HL-60 (cell line): ENCODE measurements at regions not wholly inside any gene's neighbourhood (a gene's known extent, or its start where the extent isn't known, plus 50 kb on each side); places are given as distances from the start of the nearest gene placed in this dataset.

ENCODE experiments used
- DNase-seq, 2 experiments: peaks; one replicate each; pipeline ENCODE4 v3.0.0-alpha.2; 2010 to 2020; ENCODE audit warnings: low read depth in 1 of 2, low spot score in 1 of 2
- H3K27ac ChIP-seq: fragments of 250-450 bp; sonication (Bioruptor Pico); replicated peaks from 2 replicates; pipeline ENCODE4 v1.5.1; 2020; ENCODE audit warnings: mild to moderate bottlenecking, moderate library complexity
- H3K27me3 ChIP-seq: fragments of 250-450 bp; sonication (Bioruptor Pico); 2 replicates; pipeline ENCODE4 v1.5.1; 2021; ENCODE audit warnings: mild to moderate bottlenecking, moderate library complexity; ENCODE audit not compliant: insufficient read depth, poor library complexity, severe bottlenecking
- H3K4me3 ChIP-seq: replicated peaks from 2 replicates; pipeline ENCODE4 v1.5.1; 2011; ENCODE audit warnings: mild to moderate bottlenecking, control low read depth, low read length; ENCODE audit not compliant: insufficient read depth
- GABPA ChIP-seq: IDR thresholded peaks from 2 replicates; pipeline ENCODE4 v1.6.1; 2012; ENCODE audit warnings: low read depth
- POLR2AphosphoS5 ChIP-seq: IDR thresholded peaks from 2 replicates; pipeline ENCODE4 v1.6.1; 2012; ENCODE audit warnings: low read depth
- SPI1 ChIP-seq: IDR thresholded peaks from 2 replicates; pipeline ENCODE4 v1.6.1; 2012; ENCODE audit warnings: low read depth, mild to moderate bottlenecking, borderline replicate concordance
- TF ChIP-seq, protein P1 (sequence below): IDR thresholded peaks from 2 replicates; pipeline ENCODE4 v1.6.1; 2012; ENCODE audit warnings: low read depth; ENCODE audit not compliant: insufficient replicate concordance
- TF ChIP-seq, protein P2 (sequence below): IDR thresholded peaks from one replicate; pipeline ENCODE4 v1.5.1; 2011; ENCODE audit warnings: low read length, control low read depth, inconsistent platforms; ENCODE audit not compliant: insufficient read depth

DNA sequence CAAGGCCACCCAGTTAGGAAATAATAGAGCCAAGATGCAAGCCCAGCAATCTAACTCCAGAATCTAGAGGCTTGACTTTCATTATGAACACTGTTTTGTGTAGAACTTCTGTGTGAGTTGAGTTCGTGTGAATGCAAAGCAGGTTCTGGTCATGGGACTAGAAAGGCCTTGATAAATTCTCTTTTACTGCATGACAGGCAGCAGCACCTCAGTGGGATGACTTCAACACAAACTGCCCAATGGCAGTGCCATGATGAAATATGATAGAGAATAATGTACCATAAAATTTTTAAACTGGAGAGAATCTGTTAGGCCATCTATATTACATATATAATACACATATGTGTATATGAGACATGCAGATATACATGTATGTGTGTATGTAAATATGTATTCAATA is 214.5 kb downstream of the KLF5 start:
- no peak for DNase-seq
- Histone ChIP-seq H3K27me3 (no peaks in the 10 kb centered on the region), H3K4me3 (no peak overlapping the region), H3K27ac (no peak overlapping the region)
- TF ChIP-seq, protein P1, sequence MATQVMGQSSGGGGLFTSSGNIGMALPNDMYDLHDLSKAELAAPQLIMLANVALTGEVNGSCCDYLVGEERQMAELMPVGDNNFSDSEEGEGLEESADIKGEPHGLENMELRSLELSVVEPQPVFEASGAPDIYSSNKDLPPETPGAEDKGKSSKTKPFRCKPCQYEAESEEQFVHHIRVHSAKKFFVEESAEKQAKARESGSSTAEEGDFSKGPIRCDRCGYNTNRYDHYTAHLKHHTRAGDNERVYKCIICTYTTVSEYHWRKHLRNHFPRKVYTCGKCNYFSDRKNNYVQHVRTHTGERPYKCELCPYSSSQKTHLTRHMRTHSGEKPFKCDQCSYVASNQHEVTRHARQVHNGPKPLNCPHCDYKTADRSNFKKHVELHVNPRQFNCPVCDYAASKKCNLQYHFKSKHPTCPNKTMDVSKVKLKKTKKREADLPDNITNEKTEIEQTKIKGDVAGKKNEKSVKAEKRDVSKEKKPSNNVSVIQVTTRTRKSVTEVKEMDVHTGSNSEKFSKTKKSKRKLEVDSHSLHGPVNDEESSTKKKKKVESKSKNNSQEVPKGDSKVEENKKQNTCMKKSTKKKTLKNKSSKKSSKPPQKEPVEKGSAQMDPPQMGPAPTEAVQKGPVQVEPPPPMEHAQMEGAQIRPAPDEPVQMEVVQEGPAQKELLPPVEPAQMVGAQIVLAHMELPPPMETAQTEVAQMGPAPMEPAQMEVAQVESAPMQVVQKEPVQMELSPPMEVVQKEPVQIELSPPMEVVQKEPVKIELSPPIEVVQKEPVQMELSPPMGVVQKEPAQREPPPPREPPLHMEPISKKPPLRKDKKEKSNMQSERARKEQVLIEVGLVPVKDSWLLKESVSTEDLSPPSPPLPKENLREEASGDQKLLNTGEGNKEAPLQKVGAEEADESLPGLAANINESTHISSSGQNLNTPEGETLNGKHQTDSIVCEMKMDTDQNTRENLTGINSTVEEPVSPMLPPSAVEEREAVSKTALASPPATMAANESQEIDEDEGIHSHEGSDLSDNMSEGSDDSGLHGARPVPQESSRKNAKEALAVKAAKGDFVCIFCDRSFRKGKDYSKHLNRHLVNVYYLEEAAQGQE: no peak
- TF ChIP-seq SPI1 (no peak), POLR2AphosphoS5 (no peak), GABPA (no peak)
- TF ChIP-seq, protein P2, sequence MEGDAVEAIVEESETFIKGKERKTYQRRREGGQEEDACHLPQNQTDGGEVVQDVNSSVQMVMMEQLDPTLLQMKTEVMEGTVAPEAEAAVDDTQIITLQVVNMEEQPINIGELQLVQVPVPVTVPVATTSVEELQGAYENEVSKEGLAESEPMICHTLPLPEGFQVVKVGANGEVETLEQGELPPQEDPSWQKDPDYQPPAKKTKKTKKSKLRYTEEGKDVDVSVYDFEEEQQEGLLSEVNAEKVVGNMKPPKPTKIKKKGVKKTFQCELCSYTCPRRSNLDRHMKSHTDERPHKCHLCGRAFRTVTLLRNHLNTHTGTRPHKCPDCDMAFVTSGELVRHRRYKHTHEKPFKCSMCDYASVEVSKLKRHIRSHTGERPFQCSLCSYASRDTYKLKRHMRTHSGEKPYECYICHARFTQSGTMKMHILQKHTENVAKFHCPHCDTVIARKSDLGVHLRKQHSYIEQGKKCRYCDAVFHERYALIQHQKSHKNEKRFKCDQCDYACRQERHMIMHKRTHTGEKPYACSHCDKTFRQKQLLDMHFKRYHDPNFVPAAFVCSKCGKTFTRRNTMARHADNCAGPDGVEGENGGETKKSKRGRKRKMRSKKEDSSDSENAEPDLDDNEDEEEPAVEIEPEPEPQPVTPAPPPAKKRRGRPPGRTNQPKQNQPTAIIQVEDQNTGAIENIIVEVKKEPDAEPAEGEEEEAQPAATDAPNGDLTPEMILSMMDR: no peak

DNA sequence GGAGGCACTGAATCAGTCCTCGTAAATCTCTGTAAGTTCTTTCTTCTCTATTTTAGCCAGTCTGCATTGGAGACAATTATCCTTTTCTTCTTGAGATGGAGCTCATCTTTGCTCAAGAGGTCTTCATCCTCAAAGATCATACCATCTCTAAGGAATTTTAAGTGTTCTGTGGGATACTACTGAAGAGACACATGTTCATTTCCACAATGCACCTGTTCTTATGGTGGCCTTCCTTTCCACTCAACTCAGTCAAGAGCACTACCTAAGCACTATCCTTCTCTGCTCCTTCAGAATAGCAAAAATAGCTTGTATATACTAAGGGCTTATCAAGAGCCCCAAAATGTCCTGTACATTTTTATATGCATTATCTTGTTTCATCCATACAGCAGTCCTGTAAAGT is 214.0 kb downstream of the KLF5 start:
- Histone ChIP-seq H3K27me3 (no peaks in the 10 kb centered on the region), H3K4me3 (no peak overlapping the region), H3K27ac (no peak overlapping the region)
- no peak for TF ChIP-seq POLR2AphosphoS5
- no peak for TF ChIP-seq GABPA
- no peak for TF ChIP-seq SPI1
- TF ChIP-seq, protein P2: no peak
- TF ChIP-seq, protein P1: no peak
- DNase-seq: no peak

DNA sequence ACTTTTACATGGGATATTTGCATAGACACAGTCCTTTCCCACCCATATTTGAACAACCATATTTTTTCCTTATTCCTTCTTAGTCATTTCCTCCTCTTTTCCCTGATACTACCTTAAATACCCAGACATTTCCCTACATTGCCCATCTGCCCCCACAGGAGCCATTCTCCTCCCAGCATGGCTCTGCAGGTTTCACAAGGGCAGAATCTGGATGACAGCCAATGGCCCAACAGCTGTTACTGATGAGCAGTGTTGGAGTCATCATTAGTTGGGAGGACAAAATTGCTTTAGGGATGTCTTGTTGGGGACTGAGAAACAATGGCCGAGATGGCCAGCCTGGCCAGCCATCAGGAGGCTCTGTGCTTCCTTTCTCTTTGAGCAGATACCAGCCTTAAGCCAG is 209.5 kb downstream of the KLF5 start:
- Histone ChIP-seq H3K27me3 (no peaks in the 10 kb centered on the region), H3K27ac (no peak overlapping the region), H3K4me3 (no peak overlapping the region)
- TF ChIP-seq GABPA: no peak
- TF ChIP-seq, protein P2: no peak
- TF ChIP-seq, protein P1: no peak
- TF ChIP-seq SPI1: no peak
- TF ChIP-seq POLR2AphosphoS5: no peak
- DNase-seq: no peak
